GM03348 (cell line): ENCODE measurements at regions not wholly inside any gene's neighbourhood (a gene's known extent, or its start where the extent isn't known, plus 50 kb on each side); places are given as distances from the start of the nearest gene placed in this dataset.

Source experiments
- DNase-seq: peaks from one replicate; pipeline ENCODE4 v3.0.0; 2012; ENCODE audit warnings: low spot score

- no peak for DNase-seq
Measured at GRCh38 chr7:98679741-98680140, 62.7 kb downstream of the NPTX2 start.

- no peak for DNase-seq
Measured at GRCh38 chr7:98681511-98681910, 64.4 kb downstream of the NPTX2 start.

GRCh38 chr7:98681951-98682350 lies 64.9 kb downstream of the NPTX2 start:
- DNase-seq, result no peak

GRCh38 chr7:98683514-98683913 lies 66.4 kb downstream of the NPTX2 start:
- DNase-seq, result no peak

- DNase-seq, result no peak
Measured at GRCh38 chr7:98685541-98685940, 68.5 kb downstream of the NPTX2 start.

- no peak for DNase-seq
Measured at GRCh38 chr7:98686466-98687080, 69.5 kb downstream of the NPTX2 start.

GRCh38 chr7:98687111-98687751 lies 70.1 kb downstream of the NPTX2 start:
- DNase-seq, result no peak

- DNase-seq, result no peak
Measured at GRCh38 chr7:98691619-98692018, 74.5 kb downstream of the NPTX2 start.

- no peak for DNase-seq
Measured at GRCh38 chr7:98697083-98697482, 80.0 kb downstream of the NPTX2 start.

GRCh38 chr7:98697485-98698240 lies 80.6 kb downstream of the NPTX2 start:
- DNase-seq, result no peak

- DNase-seq, result no peak
Measured at GRCh38 chr7:98698976-98699375, 81.9 kb downstream of the NPTX2 start.

- DNase-seq, result no peak
Measured at GRCh38 chr7:98700533-98700932, 83.4 kb downstream of the NPTX2 start.

- DNase-seq, result no peak
Measured at GRCh38 chr7:98701372-98701771, 84.3 kb downstream of the NPTX2 start.

GRCh38 chr7:98702021-98702420 lies 84.9 kb downstream of the NPTX2 start:
- no peak for DNase-seq

GRCh38 chr7:98703916-98704315 lies 86.8 kb downstream of the NPTX2 start:
- no peak for DNase-seq

- DNase-seq, result no peak
Measured at GRCh38 chr7:98705626-98706025, 88.5 kb downstream of the NPTX2 start.

GRCh38 chr7:98707076-98707475 lies 90.0 kb downstream of the NPTX2 start:
- no peak for DNase-seq

- no peak for DNase-seq
Measured at GRCh38 chr7:98711945-98712344, 94.9 kb downstream of the NPTX2 start.

- no peak for DNase-seq
Measured at GRCh38 chr7:98713165-98713810, 96.2 kb downstream of the NPTX2 start.

GRCh38 chr7:98719396-98719795 lies 102.3 kb downstream of the NPTX2 start:
- no peak for DNase-seq

- DNase-seq, result no peak
Measured at GRCh38 chr7:98722402-98722801, 105.3 kb downstream of the NPTX2 start.

- no peak for DNase-seq
Measured at GRCh38 chr7:98724591-98724990, 107.5 kb downstream of the NPTX2 start.

- DNase-seq, result no peak
Measured at GRCh38 chr7:98727146-98727709, 110.1 kb downstream of the NPTX2 start.
